Body of pancreas (tissue), 4 donors: ENCODE measurements at regions not wholly inside any gene's neighbourhood (a gene's known extent, or its start where the extent isn't known, plus 50 kb on each side); places are given as distances from the start of the nearest gene placed in this dataset.

Experiments
- CTCF ChIP-seq, 7 experiments: fragments of 450-650 bp in 4 of 7; fragments of 200-600 bp in 3 of 7; sonication (generic) in 3 of 7; IDR thresholded peaks; one replicate each; pipeline ENCODE4 v1.5.1; 2016 to 2019; ENCODE audit warnings: antibody characterized with exemption in 7 of 7
- POLR2A ChIP-seq, 3 donors: fragments of 450-650 bp; IDR thresholded peaks; one replicate each; pipeline ENCODE4 v1.6.1; 2016; ENCODE audit warnings: antibody characterized with exemption in 3 of 3, mild to moderate bottlenecking in 2 of 3

GRCh38 chr13:20288561-20288960 lies 56.4 kb upstream of the GJB6 start:
- TF ChIP-seq CTCF (IDR thresholded peaks at IDR 0.05) (no peak), POLR2A (IDR thresholded peaks at IDR 0.05) (no peak)
